Neuronal stem cell (in vitro differentiated cells): ENCODE measurements at regions not wholly inside any gene's neighbourhood (a gene's known extent, or its start where the extent isn't known, plus 50 kb on each side); places are given as distances from the start of the nearest gene placed in this dataset.
"Not testable (repeated sequence)": the region's sequence is repeated elsewhere in the genome, so short reads cannot be mapped to it uniquely, and the experiment has no call there.

Experiments
- DNase-seq: peaks from one replicate; pipeline ENCODE4 v3.0.0-alpha.2; 2013; ENCODE audit warnings: low spot score
- H2AFZ ChIP-seq: one replicate; pipeline ENCODE4 v1.6.1; 2013; ENCODE audit warnings: mild to moderate bottlenecking, low read length, inconsistent platforms
- H2AK5ac ChIP-seq: 2 replicates; pipeline ENCODE4 v1.6.1; 2013; ENCODE audit warnings: low read depth, mild to moderate bottlenecking, inconsistent platforms, low read length, moderate library complexity, mixed read lengths
- H2BK120ac ChIP-seq: 2 replicates; pipeline ENCODE4 v1.6.1; 2013; ENCODE audit warnings: low read depth, mild to moderate bottlenecking, inconsistent platforms, low read length, moderate library complexity, mixed read lengths
- H2BK12ac ChIP-seq: one replicate; pipeline ENCODE4 v1.6.1; 2013; ENCODE audit warnings: low read length, inconsistent platforms
- H2BK15ac ChIP-seq: 2 replicates; pipeline ENCODE4 v1.6.1; 2013; ENCODE audit warnings: mild to moderate bottlenecking, low read length, inconsistent platforms, mixed read lengths
- H2BK5ac ChIP-seq: one replicate; pipeline ENCODE4 v1.6.1; 2013; ENCODE audit warnings: inconsistent platforms, mild to moderate bottlenecking, low read length, moderate library complexity
- H3K14ac ChIP-seq: one replicate; pipeline ENCODE4 v1.6.1; 2013; ENCODE audit warnings: low read length, inconsistent platforms
- H3K18ac ChIP-seq: 2 replicates; pipeline ENCODE4 v1.6.1; 2013; ENCODE audit warnings: low read length, inconsistent platforms
- H3K23ac ChIP-seq: 2 replicates; pipeline ENCODE4 v1.6.1; 2013; ENCODE audit warnings: low read depth, mild to moderate bottlenecking, mixed read lengths, low read length, inconsistent platforms; ENCODE audit not compliant: poor library complexity
- H3K27ac ChIP-seq: replicated peaks from 3 replicates; pipeline ENCODE4 v1.5.1; 2013; ENCODE audit warnings: low read length, inconsistent platforms
- H3K27me3 ChIP-seq, 3 experiments: 2 replicates each; pipeline ENCODE4 v1.6.1; 2013; ENCODE audit warnings: low read length in 3 of 3, mild to moderate bottlenecking in 2 of 3, inconsistent platforms in 1 of 3, low read depth in 1 of 3, mixed read lengths in 1 of 3, moderate library complexity in 1 of 3; ENCODE audit not compliant: control insufficient read depth in 3 of 3, insufficient read depth in 3 of 3
- H3K36me3 ChIP-seq, 2 donors: replicated peaks in 1 of 2; 2 replicates each; pipeline ENCODE4 v1.6.1; 2013; ENCODE audit warnings: low read length in 2 of 2; ENCODE audit not compliant: control insufficient read depth in 2 of 2, insufficient read depth in 2 of 2
- H3K4ac ChIP-seq: 2 replicates; pipeline ENCODE4 v1.6.1; 2013; ENCODE audit warnings: inconsistent platforms, mild to moderate bottlenecking, low read length, moderate library complexity
- H3K4me1 ChIP-seq, 2 donors: 1 replicate in 1 of 2; 2 replicates in 1 of 2; pipeline ENCODE4 v1.6.1; 2013; ENCODE audit warnings: low read length in 2 of 2, low read depth in 1 of 2; ENCODE audit not compliant: control insufficient read depth in 2 of 2, insufficient read depth in 1 of 2
- H3K4me2 ChIP-seq: one replicate; pipeline ENCODE4 v1.6.1; 2013; ENCODE audit warnings: mild to moderate bottlenecking, low read length, inconsistent platforms; ENCODE audit not compliant: insufficient read depth, poor library complexity, severe bottlenecking
- H3K4me3 ChIP-seq, 2 donors: 2 replicates each; pipeline ENCODE4 v1.5.1; 2013; ENCODE audit warnings: low read length in 2 of 2, mild to moderate bottlenecking in 2 of 2, inconsistent platforms in 1 of 2, moderate library complexity in 1 of 2
- H3K79me1 ChIP-seq: one replicate; pipeline ENCODE4 v1.6.1; 2013; ENCODE audit warnings: low read depth, mild to moderate bottlenecking, inconsistent platforms, low read length, moderate library complexity
- H3K9ac ChIP-seq: one replicate; pipeline ENCODE4 v1.6.1; 2013; ENCODE audit warnings: mild to moderate bottlenecking, low read depth, low read length, inconsistent platforms; ENCODE audit not compliant: poor library complexity
- H3K9me3 ChIP-seq, 2 donors: replicated peaks in 1 of 2; 2 replicates each; pipeline versions ENCODE3 to v1.6.1; 2013; ENCODE audit warnings: low read length in 2 of 2, mild to moderate bottlenecking in 2 of 2, inconsistent platforms in 1 of 2, low read depth in 1 of 2, mixed read lengths in 1 of 2, moderate library complexity in 1 of 2; ENCODE audit not compliant: control insufficient read depth in 2 of 2, insufficient read depth in 1 of 2
- H4K8ac ChIP-seq: one replicate; pipeline ENCODE4 v1.6.1; 2013; ENCODE audit warnings: low read depth, mild to moderate bottlenecking, inconsistent platforms, low read length, moderate library complexity
- H4K91ac ChIP-seq: one replicate; pipeline ENCODE4 v1.6.1; 2013; ENCODE audit warnings: low read length, low read depth, mild to moderate bottlenecking, inconsistent platforms; ENCODE audit not compliant: poor library complexity
- WGBS, 2 donors: extraction: QIAGEN DNeasy Blood & Tissue Kit; methylation state at CpG; one replicate each; pipeline ENCODE4 v1.1.7; 2013; ENCODE audit warnings: missing lambda C conversion rate in 2 of 2, mixed read lengths in 1 of 2; ENCODE audit not compliant: insufficient read length in 2 of 2, insufficient replicate concordance in 1 of 2; ENCODE audit errors: extremely low coverage in 2 of 2; 5-methylcytosine and 5-hydroxymethylcytosine counted together

GRCh38 chr7:115208710-115209560 is 287.0 kb downstream of the MDFIC start:
- Histone ChIP-seq H2BK5ac (no peak overlapping the region), H3K4ac (no peak overlapping the region), H3K23ac (no peak overlapping the region), H3K4me1 (no peaks in the 10 kb centered on the region), H4K91ac (no peak overlapping the region), H3K27me3 (no peaks in the 10 kb centered on the region), H3K27ac (no peak overlapping the region), H2AK5ac (no peak overlapping the region), H3K79me1 (no peaks in the 10 kb centered on the region), H3K9ac (no peak overlapping the region), H3K4me2 (no peak overlapping the region), H3K9me3 (peaks cover 4 to 13% of the 10 kb centered on the region in 2 donors), H3K18ac (no peak overlapping the region), H2AFZ (no peak overlapping the region), H2BK12ac (no peak overlapping the region), H3K36me3 (no peaks in the 10 kb centered on the region), H3K4me3 (no peak overlapping the region), H2BK15ac (no peak overlapping the region), H3K14ac (no peak overlapping the region), H4K8ac (no peak overlapping the region), H2BK120ac (no peak overlapping the region)
- DNase-seq: no peak
- no CpG with 5 or more reads among the region's 6 CpGs for WGBS, 2 donors

- H2BK15ac ChIP-seq, H3K27me3 ChIP-seq, H3K36me3 ChIP-seq, H3K14ac ChIP-seq, H2AFZ ChIP-seq, H3K4ac ChIP-seq, H2AK5ac ChIP-seq, H3K23ac ChIP-seq, H3K18ac ChIP-seq, H4K91ac ChIP-seq, H3K4me1 ChIP-seq, DNase-seq, H3K27ac ChIP-seq, H3K79me1 ChIP-seq, H2BK5ac ChIP-seq, H3K4me3 ChIP-seq, H2BK120ac ChIP-seq, H3K9ac ChIP-seq, H3K4me2 ChIP-seq, H2BK12ac ChIP-seq, H4K8ac ChIP-seq: not testable (repeated sequence)
- H3K9me3 ChIP-seq: peaks cover 4 to 13% of the 10 kb centered on the region in 2 donors
- WGBS, 2 donors: no CpG with 5 or more reads among the region's 2 CpGs
Measured at GRCh38 chr7:115206374-115206773, 284.5 kb downstream of the MDFIC start.

- no peak overlapping the region for H3K9ac ChIP-seq
- H2BK5ac ChIP-seq: no peak overlapping the region
- H2AFZ ChIP-seq: no peak overlapping the region
- peaks cover 0 to 1% of the 10 kb centered on the region in 2 donors for H3K4me1 ChIP-seq
- no peaks in the 10 kb centered on the region for H3K79me1 ChIP-seq
- no peak overlapping the region for H4K91ac ChIP-seq
- H3K9me3 ChIP-seq: no peaks in the 10 kb centered on the region
- no peak overlapping the region for H2BK15ac ChIP-seq
- H2BK12ac ChIP-seq: no peak overlapping the region
- H3K27me3 ChIP-seq: no peaks in the 10 kb centered on the region
- H2BK120ac ChIP-seq: no peak overlapping the region
- H3K27ac ChIP-seq: no peak overlapping the region
- H3K36me3 ChIP-seq: no peaks in the 10 kb centered on the region
- H3K4me3 ChIP-seq: no peak overlapping the region
- H3K23ac ChIP-seq: no peak overlapping the region
- DNase-seq: no peak
- H3K4me2 ChIP-seq: no peak overlapping the region
- WGBS, 2 donors: no CpG with 5 or more reads among the region's 3 CpGs
- H3K18ac ChIP-seq: no peak overlapping the region
- no peak overlapping the region for H4K8ac ChIP-seq
- H3K14ac ChIP-seq: no peak overlapping the region
- H2AK5ac ChIP-seq: no peak overlapping the region
- H3K4ac ChIP-seq: no peak overlapping the region
Measured at GRCh38 chr7:115198143-115198542, 276.2 kb downstream of the MDFIC start.

- H2AK5ac ChIP-seq: no peak overlapping the region
Measured at GRCh38 chr7:115195208-115195607, 273.3 kb downstream of the MDFIC start.

More at GRCh38 chr7:115195208-115195607, 273.3 kb downstream of the MDFIC start:
- Histone ChIP-seq H3K9me3 (no peaks in the 10 kb centered on the region), H2BK12ac (no peak overlapping the region), H3K36me3 (no peaks in the 10 kb centered on the region), H3K14ac (no peak overlapping the region), H2AFZ (no peak overlapping the region), H3K27me3 (no peaks in the 10 kb centered on the region), H3K4me3 (no peak overlapping the region), H2BK15ac (no peak overlapping the region), H3K18ac (no peak overlapping the region), H4K8ac (no peak overlapping the region), H2BK5ac (no peak overlapping the region), H3K4ac (no peak overlapping the region), H3K23ac (no peak overlapping the region), H4K91ac (no peak overlapping the region), H3K9ac (no peak overlapping the region), H3K4me1 (peaks cover 0 to 10% of the 10 kb centered on the region in 2 donors), H3K4me2 (no peak overlapping the region), H3K79me1 (no peaks in the 10 kb centered on the region), H2BK120ac (no peak overlapping the region), H3K27ac (no peak overlapping the region)
- no CpG with 5 or more reads among the region's 2 CpGs for WGBS, 2 donors
- DNase-seq: no peak
